ENCODE measurements at regions not wholly inside any gene's neighbourhood (a gene's known extent, or its start where the extent isn't known, plus 50 kb on each side); places are given as distances from the start of the nearest gene placed in this dataset.

DNA sequence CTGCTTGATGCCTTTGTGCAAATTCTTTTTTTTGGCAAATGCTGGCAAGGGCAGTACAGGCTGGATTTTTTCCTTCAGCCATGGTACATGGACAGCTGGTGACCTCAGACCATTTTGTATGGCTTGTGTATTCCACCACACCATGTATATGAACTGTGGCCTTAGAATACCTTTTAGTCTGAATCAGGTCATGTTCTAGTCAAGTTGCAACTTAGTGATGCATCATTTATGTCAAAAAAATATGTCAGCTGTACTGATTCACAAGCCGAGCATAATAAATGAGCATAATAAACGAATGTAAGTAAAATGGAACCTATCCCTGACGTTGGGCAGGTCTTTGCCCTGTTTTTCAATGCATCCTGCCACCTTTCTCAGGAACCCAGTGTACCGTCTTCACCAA lies 219.7 kb upstream of the RUNX1 start:
- DNase-seq (ENCODE audit: low spot score), result no peak

DNA sequence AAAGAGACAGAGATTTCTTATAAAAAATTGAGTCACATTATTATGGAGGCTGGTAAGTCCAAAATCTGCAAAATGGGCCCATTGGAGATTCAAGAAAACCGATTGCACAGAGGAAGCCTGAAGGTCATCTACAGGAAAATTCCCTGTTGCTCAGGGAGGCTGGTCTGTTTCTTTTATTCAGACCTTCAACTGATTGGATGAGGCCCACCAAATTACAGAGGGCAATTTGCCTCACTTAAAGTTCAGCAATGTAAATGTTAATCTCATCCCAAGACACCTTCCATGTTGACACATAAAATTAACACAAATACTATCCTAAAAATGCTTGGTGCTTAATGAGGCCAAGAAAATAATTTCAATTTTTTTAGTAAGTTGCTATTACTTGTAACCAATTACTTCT lies 219.2 kb upstream of the RUNX1 start:
- no peak for DNase-seq (ENCODE audit: low spot score)

DNA sequence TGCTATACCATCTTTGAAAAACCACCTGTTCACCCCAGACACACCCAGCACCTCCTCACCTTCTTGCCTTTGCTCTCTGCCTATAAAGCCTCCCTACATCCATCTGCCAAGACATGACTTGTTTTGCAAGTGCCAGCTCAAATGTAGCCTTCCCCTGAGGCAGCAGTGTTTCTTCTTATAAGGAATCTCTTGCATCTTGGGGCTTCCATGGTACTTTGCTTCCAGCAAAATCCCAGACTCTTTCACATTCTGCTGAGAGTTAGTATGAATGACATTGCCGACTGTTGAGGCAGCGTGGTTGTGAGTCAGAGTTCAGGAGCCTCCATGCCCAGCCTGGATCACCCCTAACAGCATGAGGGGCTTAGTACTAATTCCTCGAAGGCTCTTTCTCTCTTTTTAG lies 217.4 kb upstream of the RUNX1 start:
- no peak for DNase-seq (ENCODE audit: low spot score)

DNA sequence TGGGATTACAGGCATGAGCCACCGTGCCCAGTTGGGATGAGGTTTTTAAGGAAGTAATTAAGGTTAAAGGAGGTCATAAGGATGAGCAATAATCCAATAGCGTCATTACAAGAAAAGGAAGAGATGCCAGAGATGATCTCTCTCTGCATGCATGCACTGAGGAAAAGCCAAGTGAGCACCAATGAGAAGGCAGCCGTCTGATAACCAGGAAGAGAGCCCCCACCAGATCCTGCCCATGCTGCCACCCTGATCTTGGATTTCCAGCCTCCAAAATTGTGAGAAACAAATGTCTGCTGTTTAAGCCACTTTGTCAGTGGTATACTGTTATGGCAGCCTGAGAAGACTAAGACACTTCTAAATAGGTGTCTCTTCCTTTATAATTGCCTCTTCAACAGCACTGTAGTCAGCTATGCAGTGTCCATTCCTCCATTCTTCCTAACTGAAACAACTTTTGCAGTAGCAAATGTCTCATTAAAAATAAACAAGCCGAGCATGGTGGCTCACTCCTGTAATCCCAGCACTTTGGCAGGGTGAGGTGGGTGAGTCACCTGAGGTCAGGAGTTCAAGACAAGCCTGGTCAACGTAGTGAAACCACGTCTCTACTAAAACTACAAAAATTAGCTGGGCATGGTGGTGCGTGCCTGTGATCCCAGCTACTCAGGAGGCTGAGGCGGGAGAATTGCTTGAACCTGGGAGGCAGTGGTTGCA lies 216.2 kb upstream of the RUNX1 start:
- DNase-seq (ENCODE audit: low spot score), result no peak

DNA sequence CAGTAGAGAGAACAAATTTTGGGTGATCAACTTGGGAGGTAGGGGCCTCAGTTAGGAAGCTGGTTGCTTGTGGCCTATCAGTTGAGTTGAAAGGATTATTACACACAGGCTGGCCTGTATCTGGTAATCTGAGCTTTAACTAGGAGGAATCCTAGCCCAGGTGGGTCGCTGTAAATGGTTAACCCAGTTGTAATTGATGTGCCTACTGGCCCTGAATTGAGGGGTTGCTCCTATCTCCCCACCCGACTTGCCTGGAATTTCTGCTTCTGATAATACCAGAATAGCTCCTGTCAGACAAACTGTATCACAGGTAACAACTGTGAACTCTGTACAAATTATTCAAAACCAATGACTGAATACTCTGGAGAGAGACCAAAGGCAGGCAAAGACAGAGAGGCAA lies 210.4 kb upstream of the RUNX1 start:
- no peak for DNase-seq (ENCODE audit: low spot score)

DNA sequence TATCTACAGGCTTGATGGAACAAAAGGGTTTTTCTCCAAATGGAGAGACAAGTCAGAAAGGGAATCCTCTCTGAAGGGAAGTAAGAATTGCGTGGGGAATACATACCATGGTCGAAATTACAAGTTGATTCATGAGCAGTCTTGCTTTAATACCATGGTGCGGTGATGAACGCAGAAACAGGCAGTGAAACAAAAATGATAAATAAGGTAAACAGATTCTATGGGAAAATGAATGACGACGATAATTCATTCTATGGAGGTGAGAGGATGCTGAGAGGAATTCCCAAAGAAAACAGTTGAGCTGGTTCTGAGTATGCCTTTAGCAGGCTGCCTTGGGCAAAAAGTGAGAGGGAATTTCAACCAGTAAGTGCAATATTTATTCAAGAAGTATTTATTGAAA lies 209.4 kb upstream of the RUNX1 start:
- DNase-seq (ENCODE audit: low spot score), result no peak

DNA sequence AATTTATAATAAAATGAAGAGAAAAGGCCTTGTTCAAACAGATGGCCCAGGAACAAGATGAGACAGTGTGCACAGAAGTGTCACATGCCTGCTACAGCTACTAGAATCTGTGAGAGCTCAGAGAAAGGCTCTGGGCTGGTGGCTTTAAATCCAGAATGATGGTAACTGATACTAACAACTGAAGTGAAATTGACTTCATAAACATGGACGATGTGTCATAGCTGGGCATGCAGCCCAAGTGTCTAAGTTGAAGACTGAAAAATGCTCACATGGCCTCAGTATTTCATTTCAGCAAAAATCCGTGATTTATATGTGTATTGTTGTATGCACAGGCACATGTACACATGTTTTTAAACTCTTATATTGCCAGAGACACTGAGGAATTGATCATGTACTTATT lies 208.3 kb upstream of the RUNX1 start:
- no peak for DNase-seq (ENCODE audit: low spot score)

DNA sequence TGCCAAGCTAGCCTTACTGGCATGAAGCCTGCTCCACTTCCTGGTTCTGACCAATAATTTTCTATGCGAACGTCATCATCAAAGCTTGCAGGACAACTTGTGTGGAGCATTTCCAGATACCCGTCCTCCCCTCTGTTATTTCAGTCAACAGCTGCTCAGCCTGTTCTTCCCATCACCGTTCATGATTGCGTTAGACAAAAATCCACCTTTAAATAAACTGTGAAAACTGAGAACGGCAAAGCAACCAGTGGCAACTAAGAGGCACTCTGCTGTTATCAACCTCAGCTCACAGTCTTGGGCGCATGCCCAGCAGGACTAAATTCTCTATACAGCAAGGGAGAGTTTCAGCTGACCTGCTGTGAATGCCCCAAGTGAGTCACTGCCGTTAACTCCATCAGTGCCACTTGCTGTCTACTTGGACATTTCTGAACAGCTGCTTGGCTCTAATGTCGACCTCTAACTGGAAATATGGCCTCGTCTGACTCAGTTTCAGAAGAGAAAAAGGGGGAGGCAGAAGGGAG lies 207.4 kb upstream of the RUNX1 start:
- peak; percentile 82 for DNase-seq (ENCODE audit: low spot score)

DNA sequence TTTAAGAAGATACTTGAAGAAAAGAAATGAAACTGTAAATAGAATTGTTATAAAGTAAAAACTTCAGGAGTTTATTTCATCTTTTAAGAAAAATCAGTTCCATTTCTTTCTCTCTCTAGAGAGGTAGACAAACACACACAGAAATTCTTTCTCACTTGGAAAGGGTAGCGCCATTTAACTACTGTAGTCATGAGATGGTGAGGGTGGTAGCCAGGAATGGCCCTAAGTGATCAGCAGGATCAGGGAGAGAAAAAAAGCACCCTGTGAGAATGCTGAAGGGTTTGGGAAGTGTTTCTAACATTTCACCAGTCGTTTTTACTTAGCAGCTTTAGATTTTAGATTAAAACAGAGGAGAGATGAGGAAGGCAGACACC lies 205.7 kb upstream of the RUNX1 start:
- no peak for DNase-seq (ENCODE audit: low spot score)

DNA sequence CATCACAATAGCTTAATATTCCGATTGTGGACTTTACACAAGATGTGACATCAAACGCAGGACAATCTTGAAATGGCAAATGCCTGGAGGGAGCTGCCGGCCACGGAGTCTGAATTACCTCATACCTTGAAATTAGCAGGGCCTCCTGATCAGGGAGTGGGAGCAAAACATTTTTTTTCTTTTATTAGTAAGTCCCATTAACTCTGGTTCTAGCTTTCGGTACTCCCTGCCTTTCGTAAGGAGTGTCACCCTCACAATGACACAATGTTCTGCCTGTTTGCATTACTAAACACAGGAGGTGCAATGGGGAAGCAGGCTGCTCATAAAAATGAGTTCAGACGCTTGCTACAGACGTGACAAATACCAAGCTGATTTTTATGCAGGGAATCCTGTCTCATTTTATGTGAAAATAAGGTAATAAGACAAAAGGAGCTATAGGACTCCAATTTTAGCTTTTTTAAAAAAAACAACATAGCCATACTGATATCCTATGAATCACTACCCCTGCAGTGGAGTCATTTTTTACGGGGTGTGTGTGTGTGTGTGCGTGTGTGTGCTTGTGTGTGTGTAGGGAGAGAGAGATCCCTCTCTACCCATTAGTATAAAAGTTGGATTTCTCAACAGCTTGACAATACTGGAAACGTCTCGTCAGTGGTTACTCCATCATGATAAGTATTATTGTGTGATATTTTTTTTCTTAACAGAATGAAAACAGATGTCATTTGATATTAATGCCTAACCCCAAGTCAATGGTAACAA lies 205.1 kb upstream of the RUNX1 start:
- no peak for DNase-seq (ENCODE audit: low spot score)

DNA sequence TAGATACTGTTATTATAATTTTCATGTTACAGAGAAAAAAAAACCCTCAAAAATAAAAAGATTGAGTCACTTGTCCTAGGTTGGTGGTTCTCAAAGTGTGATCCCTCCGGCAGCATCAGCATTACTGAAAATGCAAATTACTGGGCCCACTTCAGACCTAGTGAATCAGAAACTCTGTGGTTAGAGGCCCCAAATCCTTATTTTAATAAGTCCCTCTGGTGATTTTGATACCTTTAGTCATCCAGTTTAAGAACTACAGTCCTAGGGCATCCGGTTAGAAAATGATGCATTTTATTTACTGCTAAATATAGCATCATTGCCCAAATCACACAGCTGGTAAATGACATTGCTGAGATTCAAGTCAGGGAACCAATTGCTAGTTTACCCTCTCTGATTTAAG lies 203.7 kb upstream of the RUNX1 start:
- no peak for DNase-seq (ENCODE audit: low spot score)

DNA sequence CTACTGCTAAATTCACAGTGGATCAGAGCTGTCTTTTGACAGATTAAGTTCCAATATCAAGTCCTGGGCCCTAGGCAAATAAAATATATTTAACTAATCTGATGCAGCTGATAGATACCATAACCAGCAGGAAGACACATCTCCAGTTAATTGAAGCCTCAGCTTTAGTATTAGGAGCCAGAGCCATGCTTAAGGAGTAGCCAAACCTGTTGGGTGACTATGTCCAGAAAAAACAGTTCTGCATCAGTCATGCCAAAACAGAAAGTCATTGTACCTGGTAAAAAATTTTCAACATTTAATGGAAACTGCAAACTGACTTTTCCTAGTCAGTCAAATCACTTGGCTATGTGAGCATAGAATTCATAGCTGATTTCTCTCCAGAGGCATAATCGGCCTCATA lies 200.5 kb upstream of the RUNX1 start:
- DNase-seq (ENCODE audit: low spot score), result no peak

DNA sequence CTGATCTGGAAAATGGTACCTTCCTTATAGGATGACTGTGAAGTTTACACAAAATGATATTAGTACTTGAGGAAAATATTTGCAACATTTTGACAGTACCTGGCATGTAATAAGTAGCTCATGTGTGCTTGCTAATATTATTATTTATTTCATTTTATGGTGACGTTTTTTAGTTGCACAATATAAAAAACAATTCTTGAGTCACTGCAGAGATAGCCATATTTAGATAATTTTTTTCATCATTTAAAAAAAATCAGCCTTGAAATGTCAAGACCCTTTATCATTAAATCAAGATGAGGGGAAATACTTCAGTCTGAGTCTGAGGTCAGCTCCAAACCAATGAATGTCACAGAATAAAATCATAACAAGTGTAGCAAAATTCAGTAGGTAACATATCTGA lies 196.8 kb upstream of the RUNX1 start:
- DNase-seq (ENCODE audit: low spot score), result no peak

DNA sequence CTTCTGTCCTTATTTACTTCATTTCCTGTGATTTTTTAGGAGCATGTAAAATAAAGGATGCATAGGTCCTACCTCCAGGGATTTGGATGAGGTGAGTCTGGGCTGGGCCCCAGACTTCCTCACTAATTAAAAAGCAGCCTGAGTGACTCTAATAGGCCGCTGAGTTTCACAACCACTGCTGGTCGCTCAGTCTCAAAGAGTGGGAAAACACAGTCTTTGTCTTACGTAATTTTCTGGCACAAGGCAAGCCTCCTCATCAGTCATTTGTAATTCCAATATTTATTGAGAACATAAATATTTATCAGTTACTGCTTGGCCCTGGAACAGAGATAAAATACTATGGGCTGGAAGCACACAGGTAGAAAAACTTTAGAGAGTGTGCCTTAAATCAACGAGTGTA lies 195.4 kb upstream of the RUNX1 start:
- no peak for DNase-seq (ENCODE audit: low spot score)

DNA sequence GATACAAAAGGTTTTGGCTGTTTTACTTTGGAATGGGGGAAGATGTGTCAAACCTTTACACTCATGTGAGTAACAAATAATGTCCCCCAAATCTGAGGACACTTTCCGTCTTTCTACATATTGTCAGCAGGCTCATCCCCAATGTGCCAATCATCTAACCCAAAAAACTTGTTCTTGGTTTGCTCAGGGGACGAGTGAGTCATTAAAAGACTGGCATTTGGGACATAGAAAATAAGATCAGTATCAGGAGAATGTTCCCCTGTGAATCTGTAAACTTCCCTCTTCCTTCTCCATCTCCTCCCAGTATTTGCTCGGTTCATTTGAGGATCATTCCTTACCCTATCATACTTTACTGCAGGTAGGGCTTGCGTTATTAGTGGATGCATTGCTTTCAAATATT lies 194.1 kb upstream of the RUNX1 start:
- DNase-seq (ENCODE audit: low spot score), result no peak

DNA sequence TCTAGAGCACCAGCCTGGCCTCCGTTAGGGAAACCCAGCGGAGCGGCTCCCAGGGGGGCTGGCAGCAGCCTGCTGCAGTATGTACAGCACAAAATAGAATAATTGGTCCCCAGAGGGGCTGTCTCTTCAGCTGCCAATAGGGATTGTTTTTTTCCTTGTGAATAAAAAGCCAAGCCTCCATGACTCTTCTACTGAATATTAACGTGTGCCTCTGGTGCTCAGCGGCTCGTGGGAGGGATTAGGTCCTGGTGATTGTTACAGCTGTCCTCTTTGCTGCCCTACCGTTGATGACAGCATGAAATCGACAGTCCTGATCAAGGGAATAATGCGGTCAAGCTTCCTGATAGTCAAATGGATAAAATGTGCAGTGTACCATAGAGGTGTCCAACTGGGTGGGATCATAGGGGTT lies 190.7 kb upstream of the RUNX1 start:
- DNase-seq (ENCODE audit: low spot score), result no peak

DNA sequence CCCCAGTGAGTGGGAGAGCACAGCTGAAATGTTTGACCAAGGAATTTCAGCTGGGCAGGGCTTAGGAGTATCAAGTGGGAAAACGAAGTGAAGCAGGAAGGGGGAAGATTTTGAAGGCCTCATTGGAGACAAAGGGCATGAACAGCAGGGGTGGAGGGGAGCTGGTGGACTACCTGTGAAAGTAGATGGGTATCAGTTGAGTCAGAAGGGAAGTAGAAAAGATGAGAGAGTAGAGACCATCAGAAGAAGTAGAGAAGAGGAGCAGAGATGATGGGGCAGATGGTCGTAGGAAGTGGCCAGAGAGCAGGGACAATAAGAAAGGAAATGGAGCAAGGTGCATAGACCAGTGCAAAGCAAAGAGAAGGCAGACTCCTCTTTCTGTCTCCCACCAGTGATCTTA lies 189.0 kb upstream of the RUNX1 start:
- no peak for DNase-seq (ENCODE audit: low spot score)

DNA sequence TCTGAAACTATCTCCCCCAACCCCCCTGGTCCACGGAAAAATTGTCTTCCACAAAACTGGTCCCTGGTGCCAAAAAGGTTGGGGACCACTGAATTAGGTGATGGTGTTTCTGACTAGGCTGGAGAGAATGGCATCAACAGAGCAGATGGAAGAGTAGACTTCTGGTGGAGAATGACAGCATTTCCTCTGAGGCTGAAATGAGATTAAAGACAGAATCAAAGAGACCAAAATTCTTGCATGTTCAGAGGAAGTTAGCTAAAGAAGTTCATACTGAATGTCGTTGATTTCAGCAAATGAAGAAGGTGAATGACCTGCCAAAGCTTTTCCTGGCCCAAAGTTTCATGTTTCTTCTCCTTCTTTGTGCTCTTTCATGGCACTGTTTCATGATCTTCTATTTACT lies 188.2 kb upstream of the RUNX1 start:
- no peak for DNase-seq (ENCODE audit: low spot score)

DNA sequence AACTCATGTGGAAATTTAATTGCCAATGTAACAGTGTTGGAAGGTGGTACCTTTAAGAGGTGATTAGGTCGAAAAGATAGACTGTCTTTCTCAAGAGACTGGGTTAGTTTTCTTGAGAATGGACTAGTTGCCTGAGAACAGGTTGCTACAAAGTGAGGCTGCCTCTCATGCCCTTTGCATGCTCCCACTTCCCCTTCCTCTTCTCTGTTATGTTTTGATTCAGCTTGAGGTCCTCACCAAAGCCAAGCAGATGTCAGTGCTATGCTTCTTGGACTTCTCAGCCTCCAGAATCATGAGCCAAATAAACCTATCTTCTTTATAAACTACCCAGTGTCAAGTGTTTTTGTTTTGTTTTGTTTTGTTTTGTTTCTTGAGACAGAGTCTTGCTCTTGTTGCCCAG lies 187.0 kb upstream of the RUNX1 start:
- no peak for DNase-seq (ENCODE audit: low spot score)

DNA sequence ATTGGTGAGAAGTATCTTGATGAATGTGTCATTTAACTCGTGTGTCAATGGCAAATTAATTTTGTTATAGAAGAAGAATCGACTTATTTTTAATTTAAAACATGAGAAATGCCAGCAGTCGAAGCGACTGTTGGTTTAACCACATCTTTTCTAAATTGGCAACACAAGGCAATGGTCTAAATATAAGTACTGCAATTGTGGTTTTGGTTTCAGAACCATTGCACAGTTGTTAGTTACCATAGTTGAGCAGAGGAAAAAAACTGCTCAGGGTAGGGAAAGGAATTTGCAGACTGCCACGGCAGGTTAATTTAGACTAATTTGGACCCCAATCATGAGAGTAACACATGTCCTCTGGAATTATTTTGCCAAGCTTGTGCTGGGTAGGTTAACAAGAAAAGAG lies 185.6 kb upstream of the RUNX1 start:
- DNase-seq (ENCODE audit: low spot score), result no peak

DNA sequence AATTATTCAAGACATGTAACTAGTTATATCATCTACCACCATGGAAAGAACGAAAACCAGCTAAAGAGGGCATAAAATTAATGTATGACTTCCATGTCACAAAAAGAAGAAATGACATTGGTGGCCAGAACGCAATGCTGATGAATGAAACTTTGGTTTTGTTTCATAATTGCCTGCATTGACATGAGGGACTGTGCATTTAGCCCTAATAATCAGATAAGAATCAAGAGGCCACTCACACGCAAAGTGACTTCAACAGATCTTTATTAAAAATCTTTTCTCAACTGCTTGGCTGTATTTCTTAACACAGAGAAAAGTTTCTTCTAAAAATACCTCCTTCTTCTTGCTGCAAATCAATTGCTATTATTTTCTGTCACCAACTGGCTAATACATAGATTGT lies 184.7 kb upstream of the RUNX1 start:
- DNase-seq (ENCODE audit: low spot score), result no peak

DNA sequence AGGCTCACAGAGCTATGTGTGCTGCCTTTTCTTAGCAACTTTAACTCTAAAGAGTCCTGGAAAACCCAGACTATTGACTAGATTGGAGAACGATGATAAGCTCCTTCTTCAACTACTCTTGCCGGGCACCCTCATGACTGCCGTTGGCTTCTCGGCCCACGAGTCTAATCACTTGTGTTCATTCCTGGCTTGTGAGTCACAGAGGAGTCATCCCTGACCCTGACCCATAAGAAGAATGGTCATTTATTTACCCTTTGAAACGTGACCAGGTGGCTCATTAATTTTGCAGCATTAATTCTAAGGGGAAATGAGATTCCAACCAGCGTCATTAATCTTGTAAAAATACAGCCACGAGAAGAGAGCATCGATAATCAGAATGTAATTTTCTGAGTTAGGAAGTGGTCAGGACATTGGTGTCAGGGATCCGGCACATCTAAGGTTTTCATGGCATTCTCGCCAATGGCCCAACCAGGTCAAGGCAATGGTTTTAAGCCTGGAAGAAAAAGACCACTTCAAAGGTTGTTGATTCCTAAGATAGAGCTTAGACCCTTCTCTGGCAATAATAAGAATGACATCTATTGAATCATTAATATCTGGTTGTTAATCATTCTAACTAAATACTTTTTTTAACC lies 183.6 kb upstream of the RUNX1 start:
- DNase-seq (ENCODE audit: low spot score), result no peak

DNA sequence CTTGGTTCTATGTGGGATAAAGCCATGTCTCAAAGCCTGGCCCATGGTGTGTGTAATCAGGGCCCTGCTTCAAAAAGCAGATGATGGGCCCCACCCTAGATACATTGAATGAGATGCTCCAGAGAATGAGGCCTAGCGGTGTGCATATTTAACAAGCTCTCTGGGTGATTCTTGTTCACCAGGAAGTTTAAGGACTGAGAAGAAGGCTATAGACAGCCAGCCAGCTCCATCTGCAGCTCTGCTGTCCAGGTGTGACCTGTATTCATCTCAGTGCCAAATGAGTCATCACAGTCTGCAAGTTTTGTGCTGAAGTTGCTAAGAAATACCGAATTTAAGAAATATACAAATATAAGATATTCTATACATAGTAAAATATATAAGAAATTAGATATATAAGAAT lies 182.0 kb upstream of the RUNX1 start:
- DNase-seq (ENCODE audit: low spot score), result no peak
